ENCODE measurements at regions not wholly inside any gene's neighbourhood (a gene's known extent, or its start where the extent isn't known, plus 50 kb on each side); places are given as distances from the start of the nearest gene placed in this dataset.
"Not testable (repeated sequence)": the region's sequence is repeated elsewhere in the genome, so short reads cannot be mapped to it uniquely, and the experiment has no call there.

GRCh38 chr20:30910937-30911725, 346.3 kb upstream of the DEFB115 start (continued):
- TF ChIP-seq KAT2A (conservative IDR thresholded peaks at IDR 0.05; ENCODE audit: control insufficient read depth, low read depth, low read length) (no peak), USF1 (IDR thresholded peaks at IDR 0.05; ENCODE audit: borderline replicate concordance, extremely low read length, insufficient read depth, low read depth, low read length) (no peak), RCOR1 (conservative IDR thresholded peaks at IDR 0.05; ENCODE audit: low read depth, low read length) (no peak), MEF2A (IDR thresholded peaks at IDR 0.05; ENCODE audit: insufficient read depth, low read depth, low read length) (no peak), IRF5 (IDR thresholded peaks at IDR 0.05; ENCODE audit: borderline replicate concordance) (no peak), FOXM1 (IDR thresholded peaks at IDR 0.05; ENCODE audit: low read depth, low read length) (no peak), BHLHE40 (IDR thresholded peaks at IDR 0.05; ENCODE audit: borderline replicate concordance in 1 of 2, low read depth in 2 of 2, low read length in 1 of 2) (no peak), RBBP5 (conservative IDR thresholded peaks at IDR 0.05) (no peak), IKZF1 (conservative IDR thresholded peaks at IDR 0.05) (no peak)

DNA sequence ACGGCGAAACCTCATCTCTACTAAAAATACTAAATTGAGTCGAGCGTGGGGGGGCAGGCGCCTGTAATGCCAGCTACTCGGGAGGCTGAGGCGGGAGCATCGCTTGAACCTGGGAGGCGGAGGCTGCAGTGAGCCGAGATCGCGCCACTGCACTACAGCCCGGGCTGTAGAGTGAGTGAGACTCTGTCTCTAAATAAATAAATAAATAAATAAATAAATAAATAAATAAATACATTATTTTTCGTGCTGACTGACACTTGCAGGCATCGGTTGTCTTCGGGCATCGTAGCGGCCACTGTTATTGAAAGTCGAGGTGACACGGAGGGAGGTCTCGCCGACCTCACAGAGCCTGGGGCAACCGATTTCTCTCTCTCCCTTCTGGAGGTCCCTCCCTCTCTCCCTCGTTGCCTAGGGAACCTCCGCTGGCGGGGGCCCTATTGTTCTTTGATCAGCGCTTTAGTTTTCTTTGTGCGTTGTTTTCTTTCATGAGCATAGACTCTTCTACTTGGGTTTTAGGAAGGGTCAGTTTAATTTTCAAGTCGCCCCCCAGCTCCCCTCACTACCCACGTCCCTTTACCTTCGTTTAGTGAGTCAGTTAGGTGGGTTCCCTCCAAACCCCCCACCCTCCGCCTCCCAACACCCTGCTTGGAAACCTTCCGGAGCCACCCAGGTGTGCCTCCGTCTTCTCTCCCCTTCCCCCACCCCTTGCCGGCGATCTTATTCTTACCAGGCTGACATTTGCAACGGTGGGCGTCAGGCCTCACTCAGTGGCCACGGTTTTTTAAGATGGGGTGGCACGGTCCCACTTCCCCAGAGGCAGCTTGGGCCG, 345.4 kb upstream of the DEFB115 start:
- FAIRE-seq; RAD21 ChIA-PET (ENCODE audit: unreplicated experiment): not testable (repeated sequence)

GRCh38 chr20:30912661-30913026, 344.8 kb upstream of the DEFB115 start:
- in situ Hi-C loops (cut with MboI); intact Hi-C loops (cut with micrococcal nuclease; ENCODE audit: unreplicated experiment); DNase-seq (ENCODE audit: low read depth, low spot score); H2AFZ ChIP-seq (ENCODE audit: control insufficient read depth, low read depth, low read length); ATAC-seq; H3K36me3 ChIP-seq (ENCODE audit: control insufficient read depth in 2 of 2, insufficient read depth in 2 of 2, low read length in 1 of 2); CTCF ChIA-PET; H3K4me2 ChIP-seq (ENCODE audit: control insufficient read depth, insufficient read depth); POLR2A ChIA-PET; H3K4me1 ChIP-seq (ENCODE audit: control insufficient read depth, insufficient read depth, low read length); H3K9me3 ChIP-seq (replicated peaks; ENCODE audit: control insufficient read depth, insufficient read depth, low read length); H3K27me3 ChIP-seq (replicated peaks in 1 of 2; ENCODE audit: control insufficient read depth in 2 of 2, insufficient read depth in 2 of 2, low read length in 1 of 2); H3K4me3 ChIP-seq; RAD21 ChIA-PET (ENCODE audit: unreplicated experiment); FAIRE-seq; SMC1A ChIA-PET (ENCODE audit: uncharacterized antibody, unreplicated experiment); H4K20me1 ChIP-seq (ENCODE audit: control insufficient read depth, insufficient read depth); H3K27ac ChIP-seq (ENCODE audit: control insufficient read depth, insufficient read depth); H3K9ac ChIP-seq (ENCODE audit: control insufficient read depth, insufficient read depth, low read length); BruUV-seq (replicated peaks); H3K79me2 ChIP-seq (ENCODE audit: control insufficient read depth, insufficient read depth, low read length): not testable (repeated sequence)
- WGBS (ENCODE audit: insufficient coverage, insufficient replicate concordance, low lambda C conversion rate, missing lambda C conversion rate) = 44% methylated on average over 12 of the region's 12 CpGs

More for the DNA sequence above, 345.4 kb upstream of the DEFB115 start:
- H2AFZ ChIP-seq (ENCODE audit: control insufficient read depth, low read depth, low read length); H3K27me3 ChIP-seq (replicated peaks in 1 of 2; ENCODE audit: control insufficient read depth in 2 of 2, insufficient read depth in 2 of 2, low read length in 1 of 2); H3K4me3 ChIP-seq; CTCF ChIA-PET; H3K27ac ChIP-seq (ENCODE audit: control insufficient read depth, insufficient read depth); DNase-seq (ENCODE audit: low read depth, low spot score); ATAC-seq; H3K4me2 ChIP-seq (ENCODE audit: control insufficient read depth, insufficient read depth); in situ Hi-C loops (cut with MboI); H3K79me2 ChIP-seq (ENCODE audit: control insufficient read depth, insufficient read depth, low read length); POLR2A ChIA-PET; intact Hi-C loops (cut with micrococcal nuclease; ENCODE audit: unreplicated experiment); SMC1A ChIA-PET (ENCODE audit: uncharacterized antibody, unreplicated experiment); H3K36me3 ChIP-seq (ENCODE audit: control insufficient read depth in 2 of 2, insufficient read depth in 2 of 2, low read length in 1 of 2); BruUV-seq (replicated peaks); H4K20me1 ChIP-seq (ENCODE audit: control insufficient read depth, insufficient read depth); H3K9ac ChIP-seq (ENCODE audit: control insufficient read depth, insufficient read depth, low read length); H3K4me1 ChIP-seq (ENCODE audit: control insufficient read depth, insufficient read depth, low read length); H3K9me3 ChIP-seq (replicated peaks; ENCODE audit: control insufficient read depth, insufficient read depth, low read length): not testable (repeated sequence)
- 72% methylated on average over 37 of the region's 41 CpGs for WGBS (ENCODE audit: insufficient coverage, insufficient replicate concordance, low lambda C conversion rate, missing lambda C conversion rate)

Measured in GM12878 (cell line).